PC-3 (cell line): ENCODE measurements at regions not wholly inside any gene's neighbourhood (a gene's known extent, or its start where the extent isn't known, plus 50 kb on each side); places are given as distances from the start of the nearest gene placed in this dataset.

ENCODE experiments used
- EZH2 ChIP-seq: fragments of 300-600 bp; sonication (generic); IDR thresholded peaks from one replicate; pipeline ENCODE4 v1.6.1; 2017; ENCODE audit warnings: antibody characterized with exemption, mild to moderate bottlenecking, low read length; ENCODE audit not compliant: unreplicated experiment
- TF ChIP-seq, protein P1 (sequence below): fragments of 300-600 bp; sonication (generic); conservative IDR thresholded peaks from 2 replicates; pipeline ENCODE4 v1.5.1; 2017; ENCODE audit warnings: antibody characterized with exemption, low read depth, mild to moderate bottlenecking, low read length

DNA sequence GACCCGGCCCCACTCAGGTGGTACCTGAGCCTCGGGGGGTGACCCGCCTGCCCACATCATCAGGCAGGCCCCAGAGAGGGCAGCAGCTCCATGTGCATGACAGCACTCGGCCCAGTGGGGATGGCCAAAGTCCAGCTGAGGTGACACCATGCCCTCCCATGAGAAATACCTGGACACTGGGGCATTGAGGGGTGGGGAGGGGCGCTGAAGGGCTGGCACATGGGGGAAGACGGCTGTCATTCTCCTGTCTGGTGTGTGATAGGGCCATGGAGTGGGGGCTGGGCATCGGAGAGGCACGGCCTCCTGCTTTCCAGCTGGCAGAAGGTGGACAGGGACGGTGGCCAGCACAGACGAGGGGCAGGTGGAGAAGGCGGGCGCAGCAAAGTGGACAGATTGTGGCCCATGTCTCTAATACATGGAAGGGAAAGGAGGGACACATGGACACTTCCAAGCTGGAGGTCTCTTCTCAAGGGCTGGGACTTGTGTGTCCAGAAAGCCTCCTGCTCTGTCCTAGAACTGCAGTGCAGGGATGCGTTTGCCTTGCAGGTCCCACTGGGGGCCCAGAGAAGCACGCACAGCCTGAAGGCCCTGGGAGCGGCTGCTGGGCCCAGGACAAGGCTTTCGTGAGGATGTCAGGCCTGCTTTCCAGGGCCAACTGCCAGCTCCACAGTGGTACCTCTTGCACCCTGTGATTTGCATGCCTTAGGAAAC, 302.2 kb downstream of the NDUFA10 start:
- TF ChIP-seq, protein P1, sequence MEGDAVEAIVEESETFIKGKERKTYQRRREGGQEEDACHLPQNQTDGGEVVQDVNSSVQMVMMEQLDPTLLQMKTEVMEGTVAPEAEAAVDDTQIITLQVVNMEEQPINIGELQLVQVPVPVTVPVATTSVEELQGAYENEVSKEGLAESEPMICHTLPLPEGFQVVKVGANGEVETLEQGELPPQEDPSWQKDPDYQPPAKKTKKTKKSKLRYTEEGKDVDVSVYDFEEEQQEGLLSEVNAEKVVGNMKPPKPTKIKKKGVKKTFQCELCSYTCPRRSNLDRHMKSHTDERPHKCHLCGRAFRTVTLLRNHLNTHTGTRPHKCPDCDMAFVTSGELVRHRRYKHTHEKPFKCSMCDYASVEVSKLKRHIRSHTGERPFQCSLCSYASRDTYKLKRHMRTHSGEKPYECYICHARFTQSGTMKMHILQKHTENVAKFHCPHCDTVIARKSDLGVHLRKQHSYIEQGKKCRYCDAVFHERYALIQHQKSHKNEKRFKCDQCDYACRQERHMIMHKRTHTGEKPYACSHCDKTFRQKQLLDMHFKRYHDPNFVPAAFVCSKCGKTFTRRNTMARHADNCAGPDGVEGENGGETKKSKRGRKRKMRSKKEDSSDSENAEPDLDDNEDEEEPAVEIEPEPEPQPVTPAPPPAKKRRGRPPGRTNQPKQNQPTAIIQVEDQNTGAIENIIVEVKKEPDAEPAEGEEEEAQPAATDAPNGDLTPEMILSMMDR: no peak
- no peak for TF ChIP-seq EZH2
